ENCODE measurements at regions not wholly inside any gene's neighbourhood (a gene's known extent, or its start where the extent isn't known, plus 50 kb on each side); places are given as distances from the start of the nearest gene placed in this dataset.

GRCh38 chr7:91644256-91644655, 236.2 kb downstream of the MTERF1 start:
- no peak for TF ChIP-seq CTCF (IDR thresholded peaks at IDR 0.05; ENCODE audit: borderline replicate concordance)
- no peaks in the 10 kb centered on the region for H3K4me1 ChIP-seq
- intact Hi-C loops (cut with micrococcal nuclease) = no loop called here
- H3K36me3 ChIP-seq = no peaks in the 10 kb centered on the region
- H3K9me3 ChIP-seq (replicated peaks) = peaks cover 7% of the 10 kb centered on the region
- no peaks in the 10 kb centered on the region for H3K27me3 ChIP-seq (ENCODE audit: low read depth)
- H3K4me3 ChIP-seq = no peak overlapping the region
- no peak for DNase-seq
- H3K27ac ChIP-seq (replicated peaks) = no peak overlapping the region

GRCh38 chr7:91645542-91645941, 235.0 kb downstream of the MTERF1 start:
- intact Hi-C loops (cut with micrococcal nuclease) = no loop called here
- peaks cover 7% of the 10 kb centered on the region for H3K9me3 ChIP-seq (replicated peaks)
- H3K27me3 ChIP-seq (ENCODE audit: low read depth) = no peaks in the 10 kb centered on the region
- no peaks in the 10 kb centered on the region for H3K36me3 ChIP-seq
- no peak overlapping the region for H3K27ac ChIP-seq (replicated peaks)
- H3K4me1 ChIP-seq = no peaks in the 10 kb centered on the region
- TF ChIP-seq CTCF (IDR thresholded peaks at IDR 0.05; ENCODE audit: borderline replicate concordance) = no peak
- H3K4me3 ChIP-seq = no peak overlapping the region
- no peak for DNase-seq

- no peak overlapping the region for H3K27ac ChIP-seq (replicated peaks)
- intact Hi-C loops (cut with micrococcal nuclease) = no loop called here
Observed at GRCh38 chr7:91651986-91652385, 228.5 kb downstream of the MTERF1 start.

GRCh38 chr7:91653286-91653685, 227.2 kb downstream of the MTERF1 start:
- H3K4me3 ChIP-seq = no peak overlapping the region
- no peaks in the 10 kb centered on the region for H3K4me1 ChIP-seq
- no peak for TF ChIP-seq CTCF (IDR thresholded peaks at IDR 0.05; ENCODE audit: borderline replicate concordance)
- H3K27ac ChIP-seq (replicated peaks) = no peak overlapping the region
- intact Hi-C loops (cut with micrococcal nuclease) = no loop called here
- DNase-seq = no peak
- H3K36me3 ChIP-seq = no peaks in the 10 kb centered on the region
- H3K9me3 ChIP-seq (replicated peaks) = no peaks in the 10 kb centered on the region
- H3K27me3 ChIP-seq (ENCODE audit: low read depth) = no peaks in the 10 kb centered on the region

More at GRCh38 chr7:91651986-91652385, 228.5 kb downstream of the MTERF1 start:
- DNase-seq = no peak
- no peaks in the 10 kb centered on the region for H3K27me3 ChIP-seq (ENCODE audit: low read depth)
- no peak overlapping the region for H3K4me3 ChIP-seq
- no peak for TF ChIP-seq CTCF (IDR thresholded peaks at IDR 0.05; ENCODE audit: borderline replicate concordance)
- no peaks in the 10 kb centered on the region for H3K4me1 ChIP-seq
- H3K36me3 ChIP-seq = no peaks in the 10 kb centered on the region
- no peaks in the 10 kb centered on the region for H3K9me3 ChIP-seq (replicated peaks)

- Histone ChIP-seq H3K36me3 (no peaks in the 10 kb centered on the region), H3K27ac (replicated peaks) (no peak overlapping the region), H3K4me1 (no peaks in the 10 kb centered on the region), H3K4me3 (no peak overlapping the region), H3K27me3 (ENCODE audit: low read depth) (no peaks in the 10 kb centered on the region), H3K9me3 (replicated peaks) (no peaks in the 10 kb centered on the region)
- intact Hi-C loops (cut with micrococcal nuclease) = no loop called here
- no peak for TF ChIP-seq CTCF (IDR thresholded peaks at IDR 0.05; ENCODE audit: borderline replicate concordance)
- DNase-seq = no peak
Observed at GRCh38 chr7:91655656-91656055, 224.8 kb downstream of the MTERF1 start.
